DOHH2 (cell line): ENCODE measurements at regions not wholly inside any gene's neighbourhood (a gene's known extent, or its start where the extent isn't known, plus 50 kb on each side); places are given as distances from the start of the nearest gene placed in this dataset.

Source experiments
- H3F3A ChIP-seq: fragments of 200-600 bp; sonication (generic), shearing (Covaris generic); 2 replicates; pipeline ENCODE4 v1.6.0; 2016; ENCODE audit warnings: antibody characterized with exemption, mild to moderate bottlenecking; ENCODE audit not compliant: control insufficient read depth, insufficient read depth
- H3K27ac ChIP-seq: fragments of 200-600 bp; sonication (generic); 2 replicates; pipeline ENCODE4 v1.5.1; 2014; ENCODE audit warnings: low read depth, mild to moderate bottlenecking, low read length, moderate library complexity
- H3K27me3 ChIP-seq: fragments of 200-600 bp; sonication (generic); 2 replicates; pipeline ENCODE4 v1.6.1; 2014; ENCODE audit warnings: mild to moderate bottlenecking, low read length, mixed read lengths; ENCODE audit not compliant: control insufficient read depth
- H3K36me3 ChIP-seq: fragments of 200-600 bp; sonication (generic); 2 replicates; pipeline ENCODE4 v1.6.1; 2014; ENCODE audit warnings: mild to moderate bottlenecking, low read length, moderate library complexity, mixed read lengths; ENCODE audit not compliant: control insufficient read depth
- H3K4me1 ChIP-seq: fragments of 200-600 bp; sonication (generic); 2 replicates; pipeline ENCODE4 v1.6.1; 2014; ENCODE audit warnings: mild to moderate bottlenecking, low read length, mixed read lengths; ENCODE audit not compliant: control insufficient read depth
- H3K4me2 ChIP-seq: fragments of 200-600 bp; sonication (generic); 2 replicates; pipeline ENCODE4 v1.6.0; 2014; ENCODE audit warnings: mild to moderate bottlenecking, low read length, moderate library complexity
- H3K4me3 ChIP-seq: fragments of 200-600 bp; sonication (generic); 2 replicates; pipeline ENCODE4 v1.5.1; 2014; ENCODE audit warnings: mild to moderate bottlenecking, low read length, mixed read lengths
- H3K79me2 ChIP-seq: fragments of 200-600 bp; sonication (generic); 2 replicates; pipeline ENCODE4 v1.6.1; 2014; ENCODE audit warnings: mild to moderate bottlenecking, low read length, mixed read lengths; ENCODE audit not compliant: control insufficient read depth
- H3K9me2 ChIP-seq: fragments of 200-600 bp; sonication (generic); replicated peaks from 2 replicates; pipeline ENCODE4 v1.6.1; 2014; ENCODE audit warnings: mild to moderate bottlenecking, low read length, mixed read lengths; ENCODE audit not compliant: control insufficient read depth
- H3K9me3 ChIP-seq: fragments of 200-600 bp; sonication (generic); 2 replicates; pipeline ENCODE4 v1.6.1; 2014; ENCODE audit warnings: antibody characterized with exemption, low read length, mixed read lengths; ENCODE audit not compliant: control insufficient read depth, insufficient read depth
- H4K20me1 ChIP-seq: fragments of 200-600 bp; sonication (generic); 2 replicates; pipeline ENCODE4 v1.6.0; 2014; ENCODE audit warnings: low read depth, mild to moderate bottlenecking, antibody characterized with exemption, low read length, moderate library complexity; ENCODE audit not compliant: control insufficient read depth, insufficient read depth
- CTCF ChIP-seq: fragments of 200-600 bp; sonication (generic); IDR thresholded peaks from one replicate; pipeline ENCODE4 v1.5.1; 2014; ENCODE audit warnings: antibody characterized with exemption, mild to moderate bottlenecking, low read depth, low read length; ENCODE audit not compliant: poor library complexity, severe bottlenecking
- EZH2phosphoT487 ChIP-seq: fragments of 200-600 bp; sonication (generic); IDR thresholded peaks from 2 replicates; pipeline ENCODE4 v1.6.1; 2017; ENCODE audit warnings: borderline replicate concordance, mild to moderate bottlenecking, antibody characterized with exemption, low read length, moderate library complexity, mixed read lengths

GRCh38 chr7:42704710-42705109 is 207.2 kb downstream of the C7orf25 start:
- no peaks in the 10 kb centered on the region for H3K36me3 ChIP-seq
- H3K27me3 ChIP-seq, result no peaks in the 10 kb centered on the region
- no peaks in the 10 kb centered on the region for H3K9me2 ChIP-seq
- H3K4me2 ChIP-seq, result no peak overlapping the region
- no peaks in the 10 kb centered on the region for H3K79me2 ChIP-seq
- no peaks in the 10 kb centered on the region for H3K9me3 ChIP-seq
- no peak for TF ChIP-seq CTCF
- TF ChIP-seq EZH2phosphoT487, result no peak
- H3F3A ChIP-seq, result no peaks in the 10 kb centered on the region
- H4K20me1 ChIP-seq, result no peaks in the 10 kb centered on the region
- no peak overlapping the region for H3K27ac ChIP-seq
- H3K4me3 ChIP-seq, result no peak overlapping the region
- no peaks in the 10 kb centered on the region for H3K4me1 ChIP-seq

- Histone ChIP-seq H3K27ac (no peak overlapping the region), H3K9me3 (no peaks in the 10 kb centered on the region), H3K36me3 (no peaks in the 10 kb centered on the region), H3K4me1 (no peaks in the 10 kb centered on the region), H3K79me2 (no peaks in the 10 kb centered on the region), H3K4me3 (no peak overlapping the region), H3K27me3 (no peaks in the 10 kb centered on the region), H3K9me2 (no peaks in the 10 kb centered on the region), H3F3A (no peaks in the 10 kb centered on the region), H4K20me1 (no peaks in the 10 kb centered on the region), H3K4me2 (no peak overlapping the region)
- TF ChIP-seq EZH2phosphoT487 (no peak), CTCF (no peak)
Measured at GRCh38 chr7:42702647-42703046, 209.2 kb downstream of the C7orf25 start.

- TF ChIP-seq EZH2phosphoT487 (no peak), CTCF (no peak)
- H3K9me2 ChIP-seq, result no peaks in the 10 kb centered on the region
Measured at GRCh38 chr7:42700406-42701327, 211.2 kb downstream of the C7orf25 start.

More at GRCh38 chr7:42700406-42701327, 211.2 kb downstream of the C7orf25 start:
- H3K36me3 ChIP-seq, result no peaks in the 10 kb centered on the region
- H4K20me1 ChIP-seq, result no peaks in the 10 kb centered on the region
- no peak overlapping the region for H3K4me3 ChIP-seq
- no peak overlapping the region for H3K4me2 ChIP-seq
- H3K9me3 ChIP-seq, result no peaks in the 10 kb centered on the region
- no peak overlapping the region for H3K27ac ChIP-seq
- no peaks in the 10 kb centered on the region for H3K4me1 ChIP-seq
- no peaks in the 10 kb centered on the region for H3K27me3 ChIP-seq
- no peaks in the 10 kb centered on the region for H3K79me2 ChIP-seq
- no peaks in the 10 kb centered on the region for H3F3A ChIP-seq
